ENCODE measurements at regions not wholly inside any gene's neighbourhood (a gene's known extent, or its start where the extent isn't known, plus 50 kb on each side); places are given as distances from the start of the nearest gene placed in this dataset.

- no peak for DNase-seq (ENCODE audit: low spot score)
- in situ Hi-C loops (cut with MboI; ENCODE audit: low sequenced_read_pairs, unreplicated experiment): no loop called here
- no peak for TF ChIP-seq CTCF (IDR thresholded peaks at IDR 0.05; ENCODE audit: borderline replicate concordance, control extremely low read depth, extremely low read depth, insufficient read depth, missing control alignments)
Measured at GRCh38 chr4:165721815-165722214, 151.2 kb upstream of the TLL1 start.

- in situ Hi-C loops (cut with MboI; ENCODE audit: low sequenced_read_pairs, unreplicated experiment): no loop called here
- TF ChIP-seq CTCF (IDR thresholded peaks at IDR 0.05; ENCODE audit: borderline replicate concordance, control extremely low read depth, extremely low read depth, insufficient read depth, missing control alignments): no peak
- no peak for DNase-seq (ENCODE audit: low spot score)
Measured at GRCh38 chr4:165723051-165723795, 149.8 kb upstream of the TLL1 start.

- in situ Hi-C loops (cut with MboI; ENCODE audit: low sequenced_read_pairs, unreplicated experiment): no loop called here
- DNase-seq (ENCODE audit: low spot score): no peak
- TF ChIP-seq CTCF (IDR thresholded peaks at IDR 0.05; ENCODE audit: borderline replicate concordance, control extremely low read depth, extremely low read depth, insufficient read depth, missing control alignments): no peak
Measured at GRCh38 chr4:165724786-165725185, 148.3 kb upstream of the TLL1 start.

GRCh38 chr4:165725352-165725751, 147.7 kb upstream of the TLL1 start:
- in situ Hi-C loops (cut with MboI; ENCODE audit: low sequenced_read_pairs, unreplicated experiment): no loop called here
- TF ChIP-seq CTCF (IDR thresholded peaks at IDR 0.05; ENCODE audit: borderline replicate concordance, control extremely low read depth, extremely low read depth, insufficient read depth, missing control alignments): no peak

GRCh38 chr4:165726831-165727230, 146.2 kb upstream of the TLL1 start:
- DNase-seq (ENCODE audit: low spot score): no peak
- in situ Hi-C loops (cut with MboI; ENCODE audit: low sequenced_read_pairs, unreplicated experiment): no loop called here
- no peak for TF ChIP-seq CTCF (IDR thresholded peaks at IDR 0.05; ENCODE audit: borderline replicate concordance, control extremely low read depth, extremely low read depth, insufficient read depth, missing control alignments)

More at GRCh38 chr4:165725352-165725751, 147.7 kb upstream of the TLL1 start:
- no peak for DNase-seq (ENCODE audit: low spot score)

- in situ Hi-C loops (cut with MboI; ENCODE audit: low sequenced_read_pairs, unreplicated experiment): no loop called here
- no peak for TF ChIP-seq CTCF (IDR thresholded peaks at IDR 0.05; ENCODE audit: borderline replicate concordance, control extremely low read depth, extremely low read depth, insufficient read depth, missing control alignments)
- no peak for DNase-seq (ENCODE audit: low spot score)
Measured at GRCh38 chr4:165737309-165737972, 135.6 kb upstream of the TLL1 start.

Measured in GM13976 (cell line).